Lung (tissue), 11 donors: ENCODE measurements at regions not wholly inside any gene's neighbourhood (a gene's known extent, or its start where the extent isn't known, plus 50 kb on each side); places are given as distances from the start of the nearest gene placed in this dataset.

Experiments
- ATAC-seq: fragments of 200-7000 bp; cut with Tn5 transposase; one replicate; pipeline ENCODE4 v1.9.1; 2020; ENCODE audit warnings: moderate number of reproducible peaks; ENCODE audit not compliant: insufficient read depth, low FRiP score
- DNase-seq, 3 donors: peaks; one replicate each; pipeline ENCODE4 v3.0.0-alpha.2; 2013 to 2017
- H3K27ac ChIP-seq, 2 donors: one replicate each; pipeline ENCODE4 v1.5.1; 2013; ENCODE audit warnings: mild to moderate bottlenecking in 2 of 2, moderate library complexity in 2 of 2, control low read depth in 1 of 2, inconsistent platforms in 1 of 2, low read depth in 1 of 2, low read length in 1 of 2
- H3K27me3 ChIP-seq, 3 donors: one replicate each; pipeline ENCODE4 v1.5.1; 2013; ENCODE audit warnings: low read length in 2 of 3; ENCODE audit not compliant: control insufficient read depth in 3 of 3, insufficient read depth in 3 of 3
- H3K36me3 ChIP-seq, 4 donors: one replicate each; pipeline ENCODE4 v1.5.1; 2013; ENCODE audit warnings: low read length in 4 of 4, mild to moderate bottlenecking in 1 of 4, moderate library complexity in 1 of 4; ENCODE audit not compliant: control insufficient read depth in 4 of 4, insufficient read depth in 4 of 4
- H3K4me1 ChIP-seq, 5 donors: one replicate each; pipeline ENCODE4 v1.5.1; 2013; ENCODE audit warnings: low read length in 5 of 5, mild to moderate bottlenecking in 2 of 5, moderate library complexity in 1 of 5; ENCODE audit not compliant: control insufficient read depth in 5 of 5, insufficient read depth in 5 of 5
- H3K4me3 ChIP-seq: one replicate; pipeline ENCODE4 v1.5.1; 2013; ENCODE audit warnings: mild to moderate bottlenecking, control low read depth, moderate library complexity
- H3K9ac ChIP-seq, 2 donors: one replicate each; pipeline ENCODE4 v1.5.1; 2013; ENCODE audit warnings: low read length in 2 of 2, control low read depth in 1 of 2; ENCODE audit not compliant: insufficient read depth in 1 of 2
- H3K9me3 ChIP-seq, 4 donors: one replicate each; pipeline ENCODE4 v1.5.1; 2013; ENCODE audit warnings: low read length in 3 of 4, mild to moderate bottlenecking in 1 of 4, moderate library complexity in 1 of 4; ENCODE audit not compliant: control insufficient read depth in 4 of 4, insufficient read depth in 3 of 4
- WGBS, 2 donors: extraction: QIAGEN DNeasy Blood & Tissue Kit; methylation state at CpG; one replicate each; pipeline ENCODE4 v1.1.7; 2013; 5-methylcytosine and 5-hydroxymethylcytosine counted together
- TF ChIP-seq, protein P1 (sequence below): IDR thresholded peaks from 2 replicates; pipeline ENCODE4 v1.5.1; 2012; ENCODE audit warnings: mild to moderate bottlenecking; ENCODE audit errors: control extremely low read depth, extremely low read depth
- donor health status: control.
- donor health status: control.
- donor health status: Bipolar disorder and iron deficiency.
- donor health status: healthy.
- donor health status: DM: yes; HTN: yes; CAD: no.

DNA sequence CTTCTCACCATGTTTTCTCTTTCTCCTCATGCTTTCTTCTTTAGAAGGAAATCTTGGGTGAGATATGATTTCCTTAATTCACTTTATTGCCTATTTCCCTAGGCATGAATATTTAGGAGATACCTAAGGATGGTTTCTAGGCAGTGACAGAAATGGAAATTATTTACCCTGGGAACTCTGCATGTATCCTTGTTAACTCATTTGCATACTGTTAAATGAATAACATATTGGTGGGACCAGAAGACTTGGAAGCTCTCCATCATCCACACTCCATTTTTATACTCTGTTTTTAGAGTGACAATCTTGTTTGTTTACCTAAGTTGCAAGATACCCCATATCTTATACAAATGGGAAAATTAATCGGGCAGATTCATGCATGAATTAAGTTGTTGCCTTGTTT is 285.7 kb downstream of the RNF144B start:
- ATAC-seq (no peak), DNase-seq (no peak)
- Histone ChIP-seq H3K9ac (no peak overlapping the region), H3K9me3 (no peaks in the 10 kb centered on the region), H3K4me1 (no peaks in the 10 kb centered on the region), H3K27ac (no peak overlapping the region), H3K36me3 (no peaks in the 10 kb centered on the region), H3K4me3 (no peak overlapping the region), H3K27me3 (peaks cover 0 to 3% (median 0%) of the 10 kb centered on the region in 3 donors)
- WGBS, 2 donors, result 83 to 92% methylated on average over 1 of the region's 1 CpG
- TF ChIP-seq, protein P1, sequence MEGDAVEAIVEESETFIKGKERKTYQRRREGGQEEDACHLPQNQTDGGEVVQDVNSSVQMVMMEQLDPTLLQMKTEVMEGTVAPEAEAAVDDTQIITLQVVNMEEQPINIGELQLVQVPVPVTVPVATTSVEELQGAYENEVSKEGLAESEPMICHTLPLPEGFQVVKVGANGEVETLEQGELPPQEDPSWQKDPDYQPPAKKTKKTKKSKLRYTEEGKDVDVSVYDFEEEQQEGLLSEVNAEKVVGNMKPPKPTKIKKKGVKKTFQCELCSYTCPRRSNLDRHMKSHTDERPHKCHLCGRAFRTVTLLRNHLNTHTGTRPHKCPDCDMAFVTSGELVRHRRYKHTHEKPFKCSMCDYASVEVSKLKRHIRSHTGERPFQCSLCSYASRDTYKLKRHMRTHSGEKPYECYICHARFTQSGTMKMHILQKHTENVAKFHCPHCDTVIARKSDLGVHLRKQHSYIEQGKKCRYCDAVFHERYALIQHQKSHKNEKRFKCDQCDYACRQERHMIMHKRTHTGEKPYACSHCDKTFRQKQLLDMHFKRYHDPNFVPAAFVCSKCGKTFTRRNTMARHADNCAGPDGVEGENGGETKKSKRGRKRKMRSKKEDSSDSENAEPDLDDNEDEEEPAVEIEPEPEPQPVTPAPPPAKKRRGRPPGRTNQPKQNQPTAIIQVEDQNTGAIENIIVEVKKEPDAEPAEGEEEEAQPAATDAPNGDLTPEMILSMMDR, result no peak

DNA sequence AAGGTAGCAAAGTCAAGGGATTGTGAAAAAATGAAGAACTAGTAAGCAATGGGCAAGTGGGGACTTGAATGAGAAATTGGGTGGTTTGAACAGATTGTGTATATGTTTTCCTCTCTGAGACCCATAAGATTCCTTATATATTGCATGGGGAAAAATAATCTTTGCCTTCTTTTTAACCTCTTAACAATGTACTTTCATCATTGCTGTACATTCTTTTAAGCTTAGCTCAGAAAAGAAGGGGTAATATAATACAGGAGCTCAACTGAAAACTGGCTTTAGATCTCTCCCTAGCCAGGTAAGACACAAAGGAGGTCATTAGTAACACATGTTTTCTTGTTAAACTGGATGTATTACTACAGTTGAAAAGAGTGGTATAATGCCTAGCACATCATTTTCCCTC is 287.2 kb downstream of the RNF144B start:
- ATAC-seq, result no peak
- DNase-seq, result no peak
- Histone ChIP-seq H3K4me3 (no peak overlapping the region), H3K4me1 (no peaks in the 10 kb centered on the region), H3K27ac (no peak overlapping the region), H3K36me3 (no peaks in the 10 kb centered on the region), H3K9me3 (no peaks in the 10 kb centered on the region), H3K9ac (no peak overlapping the region), H3K27me3 (peaks cover 0 to 3% (median 0%) of the 10 kb centered on the region in 3 donors)
- TF ChIP-seq, protein P1, result no peak

DNA sequence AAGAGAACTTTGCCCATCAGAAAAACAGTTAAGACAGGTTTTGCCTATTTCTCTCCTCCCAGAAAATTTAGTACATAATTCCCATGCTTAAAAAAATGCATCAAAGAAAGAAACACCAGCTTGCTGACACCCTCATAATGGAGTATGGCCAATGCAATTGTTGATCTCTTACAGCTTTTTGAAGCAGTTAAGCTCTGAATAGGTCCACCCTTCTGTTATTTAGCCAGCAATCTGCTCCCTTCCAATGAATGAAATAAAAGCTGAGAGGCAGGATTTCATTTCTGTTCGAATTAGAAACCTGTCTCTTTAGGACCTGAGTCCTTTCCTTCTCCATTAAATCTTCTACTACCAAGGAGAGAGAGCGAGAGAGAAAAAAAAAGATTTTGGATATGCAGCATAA is 288.7 kb downstream of the RNF144B start:
- ATAC-seq (no peak), DNase-seq (no peak)
- Histone ChIP-seq H3K4me1 (no peaks in the 10 kb centered on the region), H3K9ac (no peak overlapping the region), H3K27ac (no peak overlapping the region), H3K4me3 (no peak overlapping the region), H3K27me3 (peaks cover 0 to 3% (median 0%) of the 10 kb centered on the region in 3 donors), H3K36me3 (no peaks in the 10 kb centered on the region), H3K9me3 (no peaks in the 10 kb centered on the region)
- WGBS, 2 donors, result 35 to 66% methylated on average over 2 of the region's 2 CpGs
- TF ChIP-seq, protein P1, result no peak

DNA sequence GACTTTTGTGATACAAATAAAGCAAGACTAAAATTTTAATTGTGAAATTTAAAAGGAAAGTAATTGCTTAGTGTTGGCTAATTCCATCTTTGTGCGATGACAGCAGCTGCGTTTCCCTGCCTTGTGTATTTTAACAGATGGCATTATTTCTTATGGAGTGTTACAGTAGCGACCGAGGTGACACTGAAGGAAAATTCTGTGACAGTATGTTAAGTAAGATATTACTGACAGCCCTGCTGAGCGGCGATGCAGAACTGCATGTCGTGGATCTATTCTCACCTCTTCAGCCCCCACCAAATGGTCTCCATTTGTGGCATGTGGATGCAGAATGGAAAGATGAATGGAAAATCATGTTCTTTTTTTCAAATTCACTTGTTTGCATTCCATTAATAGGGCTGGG is 289.4 kb downstream of the RNF144B start:
- TF ChIP-seq, protein P1, result no peak
- H3K9me3 ChIP-seq, result no peaks in the 10 kb centered on the region
- no peak overlapping the region for H3K4me3 ChIP-seq
- ATAC-seq (no peak), DNase-seq (no peak)
- H3K36me3 ChIP-seq, result no peaks in the 10 kb centered on the region
- H3K27ac ChIP-seq, result no peak overlapping the region
- WGBS, 2 donors, result 83 to 88% methylated on average over 7 of the region's 7 CpGs
- no peaks in the 10 kb centered on the region for H3K4me1 ChIP-seq
- H3K27me3 ChIP-seq, result no peaks in the 10 kb centered on the region
- no peak overlapping the region for H3K9ac ChIP-seq
